A549 (cell line): ENCODE measurements at regions not wholly inside any gene's neighbourhood (a gene's known extent, or its start where the extent isn't known, plus 50 kb on each side); places are given as distances from the start of the nearest gene placed in this dataset.

Experiments used
- CBX2 ChIP-seq: fragments of 200-600 bp; sonication (generic); IDR thresholded peaks from 2 replicates; pipeline ENCODE4 v1.6.1; 2016; ENCODE audit warnings: low read depth, mild to moderate bottlenecking, borderline replicate concordance
- CEBPB ChIP-seq, 2 experiments: fragments of >200 bp in 1 of 2; sonication (Bioruptor Twin) in 1 of 2; formaldehyde crosslinking in 1 of 2; IDR thresholded peaks; 2 replicates each; pipeline ENCODE4 v1.6.1; 2012 to 2016
- ELK1 ChIP-seq: fragments of 150-350 bp; IDR thresholded peaks from 2 replicates; pipeline ENCODE4 v1.6.1; 2014; ENCODE audit warnings: low read depth, mild to moderate bottlenecking, low read length
- KDM1A ChIP-seq: fragments of 200-600 bp; sonication (generic); IDR thresholded peaks from 2 replicates; pipeline ENCODE4 v1.6.1; 2016; ENCODE audit warnings: low read depth, mild to moderate bottlenecking
- MYC ChIP-seq: IDR thresholded peaks from 2 replicates; pipeline ENCODE4 v1.6.1; 2012; ENCODE audit warnings: mild to moderate bottlenecking, inconsistent platforms, low read length, improper control_type of control experiment, borderline replicate concordance
- RAD21 ChIP-seq, 2 experiments: fragments of >200 bp in 1 of 2; sonication (Bioruptor Twin) in 1 of 2; formaldehyde crosslinking in 1 of 2; IDR thresholded peaks in 1 of 2; conservative IDR thresholded peaks in 1 of 2; 2 replicates in 1 of 2; 3 replicates in 1 of 2; pipeline ENCODE4 v1.6.1; 2012 to 2018; ENCODE audit warnings: inconsistent platforms in 1 of 2
- SREBF2 ChIP-seq: fragments of 450-650 bp; IDR thresholded peaks from 2 replicates; pipeline ENCODE4 v1.6.1; 2014; ENCODE audit warnings: mild to moderate bottlenecking, moderate library complexity
- TF ChIP-seq, protein P1 (sequence below): fragments of >200 bp; sonication (Bioruptor Twin); formaldehyde crosslinking; IDR thresholded peaks from 3 replicates; pipeline ENCODE4 v1.5.1; 2016

- TF ChIP-seq MYC (no peak), KDM1A (no peak), ELK1 (no peak), SREBF2 (no peak), RAD21 (conservative IDR thresholded peaks at IDR 0.05 in 1 of 2, IDR thresholded peaks at IDR 0.05 in 1 of 2) (no peak), CBX2 (no peak), CEBPB (IDR thresholded peaks at IDR 0.05) (no peak)
- TF ChIP-seq, protein P1, sequence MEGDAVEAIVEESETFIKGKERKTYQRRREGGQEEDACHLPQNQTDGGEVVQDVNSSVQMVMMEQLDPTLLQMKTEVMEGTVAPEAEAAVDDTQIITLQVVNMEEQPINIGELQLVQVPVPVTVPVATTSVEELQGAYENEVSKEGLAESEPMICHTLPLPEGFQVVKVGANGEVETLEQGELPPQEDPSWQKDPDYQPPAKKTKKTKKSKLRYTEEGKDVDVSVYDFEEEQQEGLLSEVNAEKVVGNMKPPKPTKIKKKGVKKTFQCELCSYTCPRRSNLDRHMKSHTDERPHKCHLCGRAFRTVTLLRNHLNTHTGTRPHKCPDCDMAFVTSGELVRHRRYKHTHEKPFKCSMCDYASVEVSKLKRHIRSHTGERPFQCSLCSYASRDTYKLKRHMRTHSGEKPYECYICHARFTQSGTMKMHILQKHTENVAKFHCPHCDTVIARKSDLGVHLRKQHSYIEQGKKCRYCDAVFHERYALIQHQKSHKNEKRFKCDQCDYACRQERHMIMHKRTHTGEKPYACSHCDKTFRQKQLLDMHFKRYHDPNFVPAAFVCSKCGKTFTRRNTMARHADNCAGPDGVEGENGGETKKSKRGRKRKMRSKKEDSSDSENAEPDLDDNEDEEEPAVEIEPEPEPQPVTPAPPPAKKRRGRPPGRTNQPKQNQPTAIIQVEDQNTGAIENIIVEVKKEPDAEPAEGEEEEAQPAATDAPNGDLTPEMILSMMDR = no peak
These were observed 56.7 kb upstream of the PALMD start for GRCh38 chr1:99589186-99589636.
